ENCODE measurements at regions not wholly inside any gene's neighbourhood (a gene's known extent, or its start where the extent isn't known, plus 50 kb on each side); places are given as distances from the start of the nearest gene placed in this dataset.
"Not testable (repeated sequence)": the region's sequence is repeated elsewhere in the genome, so short reads cannot be mapped to it uniquely, and the experiment has no call there.

- DNase-seq (ENCODE audit: low read depth, low spot score), result no peak
- H3K4me3 ChIP-seq (ENCODE audit: low read depth, low read length), result no peak overlapping the region
- in situ Hi-C loops (cut with HindIII; ENCODE audit: low sequenced_read_pairs), result no loop called here
- no peak for TF ChIP-seq CTCF (IDR thresholded peaks at IDR 0.05; ENCODE audit: low read depth, low read length)
These were observed 1044.7 kb downstream of the CDH9 start for GRCh38 chr5:25993701-25994100.

GRCh38 chr5:25991639-25992038 lies 1046.7 kb downstream of the CDH9 start:
- H3K4me3 ChIP-seq (ENCODE audit: low read depth, low read length), result no peak overlapping the region
- TF ChIP-seq CTCF (IDR thresholded peaks at IDR 0.05; ENCODE audit: low read depth, low read length), result no peak
- DNase-seq (ENCODE audit: low read depth, low spot score), result no peak
- in situ Hi-C loops (cut with HindIII; ENCODE audit: low sequenced_read_pairs), result no loop called here

- no peak for TF ChIP-seq CTCF (IDR thresholded peaks at IDR 0.05; ENCODE audit: low read depth, low read length)
- in situ Hi-C loops (cut with HindIII; ENCODE audit: low sequenced_read_pairs), result no loop called here
- H3K4me3 ChIP-seq (ENCODE audit: low read depth, low read length), result no peak overlapping the region
- DNase-seq (ENCODE audit: low read depth, low spot score), result no peak
These were observed 1047.6 kb downstream of the CDH9 start for GRCh38 chr5:25990771-25991170.

- TF ChIP-seq CTCF (IDR thresholded peaks at IDR 0.05; ENCODE audit: low read depth, low read length), result no peak
- H3K4me3 ChIP-seq (ENCODE audit: low read depth, low read length), result no peak overlapping the region
- DNase-seq (ENCODE audit: low read depth, low spot score), result no peak
- in situ Hi-C loops (cut with HindIII; ENCODE audit: low sequenced_read_pairs), result no loop called here
These were observed 1059.3 kb downstream of the CDH9 start for GRCh38 chr5:25979086-25979485.

GRCh38 chr5:25975885-25976284 lies 1062.5 kb downstream of the CDH9 start:
- in situ Hi-C loops (cut with HindIII; ENCODE audit: low sequenced_read_pairs), result no loop called here
- DNase-seq (ENCODE audit: low read depth, low spot score), result no peak
- TF ChIP-seq CTCF (IDR thresholded peaks at IDR 0.05; ENCODE audit: low read depth, low read length), result no peak
- H3K4me3 ChIP-seq (ENCODE audit: low read depth, low read length), result no peak overlapping the region

GRCh38 chr5:25974451-25974850 lies 1063.9 kb downstream of the CDH9 start:
- no peak overlapping the region for H3K4me3 ChIP-seq (ENCODE audit: low read depth, low read length)
- TF ChIP-seq CTCF (IDR thresholded peaks at IDR 0.05; ENCODE audit: low read depth, low read length), result no peak
- DNase-seq (ENCODE audit: low read depth, low spot score), result no peak
- in situ Hi-C loops (cut with HindIII; ENCODE audit: low sequenced_read_pairs), result no loop called here

- in situ Hi-C loops (cut with HindIII; ENCODE audit: low sequenced_read_pairs), result no loop called here
- TF ChIP-seq CTCF (IDR thresholded peaks at IDR 0.05; ENCODE audit: low read depth, low read length), result no peak
- no peak for DNase-seq (ENCODE audit: low read depth, low spot score)
- no peak overlapping the region for H3K4me3 ChIP-seq (ENCODE audit: low read depth, low read length)
These were observed 1067.4 kb downstream of the CDH9 start for GRCh38 chr5:25970906-25971489.

GRCh38 chr5:25969042-25969441 lies 1069.3 kb downstream of the CDH9 start:
- H3K4me3 ChIP-seq (ENCODE audit: low read depth, low read length); in situ Hi-C loops (cut with HindIII; ENCODE audit: low sequenced_read_pairs); DNase-seq (ENCODE audit: low read depth, low spot score): not testable (repeated sequence)

All from astrocyte of the spinal cord (primary cell).